GM18502 (cell line): ENCODE measurements at regions not wholly inside any gene's neighbourhood (a gene's known extent, or its start where the extent isn't known, plus 50 kb on each side); places are given as distances from the start of the nearest gene placed in this dataset.
"Not testable (repeated sequence)": the region's sequence is repeated elsewhere in the genome, so short reads cannot be mapped to it uniquely, and the experiment has no call there.

Experiments used
- ATAC-seq: cut with Tn5 transposase; IDR thresholded peaks from one replicate; pipeline ENCODE4 v1.9.1; 2021; ENCODE audit warnings: mild to moderate bottlenecking; ENCODE audit not compliant: unreplicated experiment, poor library complexity

GRCh38 chr2:107530046-107530445 is 296.6 kb upstream of the RGPD4 start:
- ATAC-seq = no peak

- no peak for ATAC-seq
Observed at GRCh38 chr2:107534926-107535325, 291.8 kb upstream of the RGPD4 start.

GRCh38 chr2:107535905-107536689 is 290.6 kb upstream of the RGPD4 start:
- ATAC-seq = not testable (repeated sequence)

GRCh38 chr2:107542314-107542740 is 284.4 kb upstream of the RGPD4 start:
- no peak for ATAC-seq

GRCh38 chr2:107543793-107544192 is 282.9 kb upstream of the RGPD4 start:
- no peak for ATAC-seq

GRCh38 chr2:107545066-107545465 is 281.6 kb upstream of the RGPD4 start:
- no peak for ATAC-seq

GRCh38 chr2:107545851-107546250 is 280.8 kb upstream of the RGPD4 start:
- no peak for ATAC-seq

- no peak for ATAC-seq
Observed at GRCh38 chr2:107548216-107548615, 278.5 kb upstream of the RGPD4 start.

GRCh38 chr2:107553046-107553445 is 273.6 kb upstream of the RGPD4 start:
- ATAC-seq = no peak

- ATAC-seq = no peak
Observed at GRCh38 chr2:107553539-107553938, 273.2 kb upstream of the RGPD4 start.

- ATAC-seq = no peak
Observed at GRCh38 chr2:107556038-107556627, 270.6 kb upstream of the RGPD4 start.

- no peak for ATAC-seq
Observed at GRCh38 chr2:107558295-107558694, 268.4 kb upstream of the RGPD4 start.

GRCh38 chr2:107569496-107569895 is 257.2 kb upstream of the RGPD4 start:
- ATAC-seq = no peak

- ATAC-seq = no peak
Observed at GRCh38 chr2:107570876-107571275, 255.8 kb upstream of the RGPD4 start.

GRCh38 chr2:107572890-107573289 is 253.8 kb upstream of the RGPD4 start:
- ATAC-seq = not testable (repeated sequence)

GRCh38 chr2:107576991-107577390 is 249.7 kb upstream of the RGPD4 start:
- no peak for ATAC-seq

- ATAC-seq = no peak
Observed at GRCh38 chr2:107582487-107582886, 244.2 kb upstream of the RGPD4 start.

GRCh38 chr2:107584577-107584976 is 242.1 kb upstream of the RGPD4 start:
- no peak for ATAC-seq

- no peak for ATAC-seq
Observed at GRCh38 chr2:107585851-107586250, 240.8 kb upstream of the RGPD4 start.

- no peak for ATAC-seq
Observed at GRCh38 chr2:107588181-107588580, 238.5 kb upstream of the RGPD4 start.

GRCh38 chr2:107589079-107589491 is 237.6 kb upstream of the RGPD4 start:
- ATAC-seq = no peak
